Central memory CD8-positive, alpha-beta T cell (primary cell): ENCODE measurements at regions not wholly inside any gene's neighbourhood (a gene's known extent, or its start where the extent isn't known, plus 50 kb on each side); places are given as distances from the start of the nearest gene placed in this dataset.

Experiments used
- ATAC-seq: fragments of 150-1000 bp; cut with Tn5 transposase; replicated peaks from 2 replicates; pipeline ENCODE4 v1.10.0; 2022; ENCODE audit warnings: mild to moderate bottlenecking, moderate FRiP score, moderate number of reproducible peaks; ENCODE audit not compliant: poor library complexity, severe bottlenecking; ENCODE audit errors: extremely low read depth
- DNase-seq, 2 donors: peaks; one replicate each; pipeline ENCODE4 v3.0.0; 2021; ENCODE audit warnings: low spot score in 2 of 2
- H3K27ac Mint-ChIP-seq: one replicate; pipeline ENCODE4 v1.8.0; 2022; ENCODE audit warnings: low read depth, mild to moderate bottlenecking, moderate library complexity, mixed read lengths
- H3K27me3 Mint-ChIP-seq: one replicate; pipeline ENCODE4 v1.8.0; 2022; ENCODE audit warnings: mixed read lengths
- H3K36me3 Mint-ChIP-seq: one replicate; pipeline ENCODE4 v1.8.0; 2022; ENCODE audit warnings: mild to moderate bottlenecking, moderate library complexity, mixed read lengths; ENCODE audit not compliant: insufficient read depth
- H3K4me1 Mint-ChIP-seq: one replicate; pipeline ENCODE4 v1.8.0; 2022; ENCODE audit warnings: mixed read lengths
- H3K4me3 Mint-ChIP-seq: one replicate; pipeline ENCODE4 v1.8.0; 2022; ENCODE audit warnings: mild to moderate bottlenecking, moderate library complexity, mixed read lengths
- H3K9me3 Mint-ChIP-seq: one replicate; pipeline ENCODE4 v1.8.0; 2022; ENCODE audit warnings: mixed read lengths

GRCh38 chr2:106988361-106988760 is 102.4 kb upstream of the ST6GAL2 start:
- no peak overlapping the region for H3K27ac Mint-ChIP-seq
- H3K4me1 Mint-ChIP-seq, result no peaks in the 10 kb centered on the region
- DNase-seq (no peak), ATAC-seq (no peak)
- H3K36me3 Mint-ChIP-seq, result no peaks in the 10 kb centered on the region
- no peaks in the 10 kb centered on the region for H3K27me3 Mint-ChIP-seq
- H3K9me3 Mint-ChIP-seq, result peaks cover 11% of the 10 kb centered on the region
- H3K4me3 Mint-ChIP-seq, result no peak overlapping the region

GRCh38 chr2:106990297-106990696 is 104.3 kb upstream of the ST6GAL2 start:
- ATAC-seq, result no peak
- Mint-ChIP-seq H3K4me3 (no peak overlapping the region), H3K27ac (no peak overlapping the region), H3K9me3 (peaks cover 9% of the 10 kb centered on the region), H3K27me3 (no peaks in the 10 kb centered on the region), H3K4me1 (no peaks in the 10 kb centered on the region), H3K36me3 (no peaks in the 10 kb centered on the region)
- no peak for DNase-seq

DNA sequence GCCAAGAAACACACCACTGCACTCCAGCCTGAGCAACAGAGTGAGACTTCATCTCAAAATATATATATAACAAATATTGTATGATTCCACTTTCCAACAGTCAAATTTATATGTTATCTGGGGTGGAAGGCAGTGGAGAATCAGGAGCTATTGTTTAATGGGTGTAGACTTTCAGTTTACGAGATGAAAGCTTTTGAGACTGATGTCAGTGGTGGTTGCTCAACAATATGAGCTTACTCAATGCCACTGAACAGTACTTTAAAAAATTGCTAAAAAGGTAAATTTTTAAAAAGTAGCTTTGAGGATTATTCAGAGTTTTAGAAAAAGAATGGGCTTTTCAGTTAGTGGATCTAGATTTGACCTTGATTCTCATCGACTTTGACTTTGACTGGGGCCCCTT is 105.9 kb upstream of the ST6GAL2 start:
- no peak for DNase-seq
- no peak overlapping the region for H3K4me3 Mint-ChIP-seq
- no peaks in the 10 kb centered on the region for H3K27me3 Mint-ChIP-seq
- peaks cover 6% of the 10 kb centered on the region for H3K9me3 Mint-ChIP-seq
- no peaks in the 10 kb centered on the region for H3K36me3 Mint-ChIP-seq
- no peak for ATAC-seq
- H3K27ac Mint-ChIP-seq, result no peak overlapping the region
- H3K4me1 Mint-ChIP-seq, result no peaks in the 10 kb centered on the region

- no peaks in the 10 kb centered on the region for H3K27me3 Mint-ChIP-seq
- H3K36me3 Mint-ChIP-seq, result no peaks in the 10 kb centered on the region
- H3K27ac Mint-ChIP-seq, result no peak overlapping the region
- no peak overlapping the region for H3K4me3 Mint-ChIP-seq
- H3K9me3 Mint-ChIP-seq, result peaks cover 11% of the 10 kb centered on the region
- ATAC-seq (no peak), DNase-seq (no peak)
- no peaks in the 10 kb centered on the region for H3K4me1 Mint-ChIP-seq
Measured at GRCh38 chr2:106995556-106995955, 109.6 kb upstream of the ST6GAL2 start.

DNA sequence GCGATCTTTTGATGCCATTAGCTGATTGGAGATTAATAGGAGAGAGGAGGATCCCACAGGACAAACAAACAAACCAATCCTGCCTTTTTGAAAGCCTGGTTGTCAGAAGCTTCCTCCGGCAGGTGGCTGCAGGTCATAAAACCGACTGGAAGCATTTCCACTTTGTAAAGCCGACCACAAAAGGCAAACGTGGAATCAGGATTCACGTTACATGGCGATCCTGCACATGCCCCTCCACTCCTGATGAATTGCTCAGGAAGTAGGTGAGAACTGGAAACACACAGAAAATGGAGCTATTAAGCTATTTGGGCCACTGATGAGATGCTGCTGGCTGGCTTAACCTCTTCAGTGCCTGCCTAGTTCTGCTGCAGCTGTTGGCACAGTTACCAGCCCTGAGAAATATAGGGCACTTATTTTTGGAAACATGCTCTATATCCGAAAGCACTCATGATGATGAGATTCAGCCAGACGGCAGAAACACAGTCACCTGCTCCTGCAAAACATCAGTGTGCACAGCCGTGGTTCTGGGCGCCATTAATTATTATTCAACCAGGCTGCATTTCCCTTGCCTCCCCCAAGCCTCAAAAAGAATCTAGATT is 110.3 kb upstream of the ST6GAL2 start:
- ATAC-seq (no peak), DNase-seq (no peak)
- Mint-ChIP-seq H3K27ac (no peak overlapping the region), H3K4me1 (no peaks in the 10 kb centered on the region), H3K27me3 (no peaks in the 10 kb centered on the region), H3K4me3 (no peak overlapping the region), H3K9me3 (peaks cover 11% of the 10 kb centered on the region), H3K36me3 (no peaks in the 10 kb centered on the region)

DNA sequence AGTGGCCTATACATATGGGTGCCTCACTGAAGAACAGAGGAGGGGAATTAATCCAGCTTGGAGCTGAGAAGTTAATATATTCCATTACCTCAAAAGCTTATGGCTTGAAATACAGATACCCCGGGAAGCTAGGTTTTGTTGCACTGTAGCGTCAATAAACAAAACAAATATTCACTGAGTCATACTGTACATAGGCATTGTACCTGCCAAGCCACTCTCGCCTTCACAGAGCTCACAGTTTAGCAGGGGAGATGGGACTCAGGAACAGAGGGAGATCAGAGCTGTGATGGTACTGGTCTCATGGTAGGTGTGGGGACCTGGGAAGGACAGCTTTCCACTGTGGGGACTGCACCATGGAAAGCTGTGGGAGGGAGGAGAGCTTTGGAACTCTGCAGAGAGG is 111.2 kb upstream of the ST6GAL2 start:
- H3K36me3 Mint-ChIP-seq, result no peaks in the 10 kb centered on the region
- no peaks in the 10 kb centered on the region for H3K27me3 Mint-ChIP-seq
- H3K4me1 Mint-ChIP-seq, result no peaks in the 10 kb centered on the region
- DNase-seq, result no peak
- H3K9me3 Mint-ChIP-seq, result peaks cover 11% of the 10 kb centered on the region
- no peak for ATAC-seq
- no peak overlapping the region for H3K4me3 Mint-ChIP-seq
- H3K27ac Mint-ChIP-seq, result no peak overlapping the region

DNA sequence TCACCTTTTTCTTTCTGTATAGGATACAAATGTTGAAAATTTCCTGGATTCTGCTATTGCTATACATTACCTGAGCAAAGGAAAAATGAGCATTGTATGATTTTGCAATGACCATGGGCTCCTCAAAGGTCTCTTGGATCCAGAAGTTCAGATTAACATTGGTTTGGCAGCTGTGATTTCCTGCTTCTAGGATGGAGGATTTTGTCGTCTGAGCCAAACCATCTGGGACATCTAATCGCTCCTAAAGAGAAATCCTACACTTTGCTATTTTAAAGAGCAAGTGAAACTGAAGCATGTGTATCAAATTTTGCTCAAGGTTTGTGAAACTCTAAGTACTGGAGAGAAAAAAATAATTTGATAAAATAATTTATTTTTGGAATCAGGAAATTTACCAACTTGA is 115.1 kb upstream of the ST6GAL2 start:
- Mint-ChIP-seq H3K36me3 (no peaks in the 10 kb centered on the region), H3K27me3 (no peaks in the 10 kb centered on the region), H3K27ac (no peak overlapping the region), H3K4me1 (no peaks in the 10 kb centered on the region), H3K9me3 (peaks cover 12% of the 10 kb centered on the region), H3K4me3 (no peak overlapping the region)
- DNase-seq, result no peak
- no peak for ATAC-seq

DNA sequence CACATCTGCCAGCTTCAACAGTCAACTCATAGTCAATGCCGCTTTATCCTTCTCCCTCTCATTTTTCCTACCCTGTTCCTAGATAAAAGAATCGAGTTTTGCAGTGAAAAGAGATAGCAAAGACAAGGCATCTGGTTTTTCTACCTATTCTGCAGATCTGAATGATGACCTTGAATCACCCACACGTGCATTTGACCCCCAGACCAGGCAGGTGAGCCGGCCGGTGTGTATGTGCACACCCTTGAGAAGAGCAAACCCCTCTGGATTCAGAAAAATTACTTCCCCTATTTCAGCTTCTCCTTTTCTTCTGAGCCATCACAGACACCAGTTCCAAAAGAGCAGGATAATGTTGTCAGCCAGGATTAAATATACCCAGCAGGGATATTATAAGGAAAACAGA is 115.6 kb upstream of the ST6GAL2 start:
- Mint-ChIP-seq H3K27me3 (no peaks in the 10 kb centered on the region), H3K9me3 (peaks cover 17% of the 10 kb centered on the region), H3K4me1 (no peaks in the 10 kb centered on the region), H3K27ac (no peak overlapping the region), H3K4me3 (no peak overlapping the region), H3K36me3 (no peaks in the 10 kb centered on the region)
- ATAC-seq, result no peak
- DNase-seq, result no peak

- Mint-ChIP-seq H3K4me1 (no peaks in the 10 kb centered on the region), H3K36me3 (peaks cover 1% of the 10 kb centered on the region), H3K27me3 (no peaks in the 10 kb centered on the region), H3K4me3 (no peak overlapping the region), H3K27ac (no peak overlapping the region), H3K9me3 (peaks cover 22% of the 10 kb centered on the region)
- ATAC-seq (no peak), DNase-seq (no peak)
Measured at GRCh38 chr2:107001964-107002696, 116.2 kb upstream of the ST6GAL2 start.

DNA sequence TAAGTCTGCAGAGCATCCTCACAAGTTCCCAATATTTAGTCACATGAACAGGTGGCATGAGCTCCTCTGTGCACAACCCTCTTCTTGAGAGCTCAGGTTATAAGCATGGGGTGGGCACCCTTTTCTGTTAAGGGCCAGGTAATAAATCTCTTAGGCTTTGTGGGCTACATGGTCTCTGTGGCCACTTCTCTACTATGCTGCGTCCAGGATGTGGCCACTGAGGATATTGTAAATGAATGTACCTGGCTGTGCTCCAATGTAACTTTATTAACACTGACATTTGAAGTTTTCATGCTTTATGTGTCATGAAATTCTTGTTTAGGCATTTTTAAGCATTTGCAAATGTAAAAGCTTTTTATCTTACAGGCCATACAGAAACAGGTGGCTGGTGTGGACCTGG is 116.8 kb upstream of the ST6GAL2 start:
- ATAC-seq, result no peak
- Mint-ChIP-seq H3K4me1 (no peaks in the 10 kb centered on the region), H3K27me3 (no peaks in the 10 kb centered on the region), H3K4me3 (no peak overlapping the region), H3K36me3 (peaks cover 1% of the 10 kb centered on the region), H3K9me3 (peaks cover 17% of the 10 kb centered on the region), H3K27ac (no peak overlapping the region)
- no peak for DNase-seq

GRCh38 chr2:107005853-107006252 is 119.9 kb upstream of the ST6GAL2 start:
- no peak for ATAC-seq

GRCh38 chr2:107006836-107007235 is 120.9 kb upstream of the ST6GAL2 start:
- no peak overlapping the region for H3K27ac Mint-ChIP-seq
- H3K4me1 Mint-ChIP-seq, result no peaks in the 10 kb centered on the region
- H3K36me3 Mint-ChIP-seq, result peaks cover 1% of the 10 kb centered on the region
- DNase-seq (no peak), ATAC-seq (no peak)
- H3K4me3 Mint-ChIP-seq, result no peak overlapping the region
- no peaks in the 10 kb centered on the region for H3K27me3 Mint-ChIP-seq
- peaks cover 23% of the 10 kb centered on the region for H3K9me3 Mint-ChIP-seq

More at GRCh38 chr2:107005853-107006252, 119.9 kb upstream of the ST6GAL2 start:
- peaks cover 23% of the 10 kb centered on the region for H3K9me3 Mint-ChIP-seq
- H3K4me1 Mint-ChIP-seq, result no peaks in the 10 kb centered on the region
- DNase-seq, result no peak
- no peak overlapping the region for H3K4me3 Mint-ChIP-seq
- H3K27me3 Mint-ChIP-seq, result no peaks in the 10 kb centered on the region
- no peak overlapping the region for H3K27ac Mint-ChIP-seq
- peaks cover 1% of the 10 kb centered on the region for H3K36me3 Mint-ChIP-seq

DNA sequence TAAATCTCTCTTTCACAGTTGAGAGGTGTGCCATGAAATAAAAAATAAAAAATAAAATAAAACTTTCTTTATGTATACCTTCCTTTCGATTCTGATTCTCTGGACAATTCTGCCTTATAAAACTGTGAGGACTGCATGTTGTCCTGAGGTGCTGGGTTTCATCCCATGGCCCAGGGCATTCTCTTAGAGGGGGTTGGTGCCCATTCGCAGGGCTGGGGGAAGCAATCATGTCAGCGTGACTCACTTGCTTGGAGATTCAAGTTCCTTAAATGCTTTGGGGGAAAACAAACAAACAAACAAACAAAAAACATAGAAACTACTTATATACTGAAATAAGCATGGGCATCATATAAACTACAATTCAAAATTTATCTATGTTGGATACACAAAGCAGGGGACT is 122.0 kb upstream of the ST6GAL2 start:
- peaks cover 23% of the 10 kb centered on the region for H3K9me3 Mint-ChIP-seq
- ATAC-seq (no peak), DNase-seq (no peak)
- peaks cover 1% of the 10 kb centered on the region for H3K36me3 Mint-ChIP-seq
- H3K4me1 Mint-ChIP-seq, result no peaks in the 10 kb centered on the region
- no peak overlapping the region for H3K27ac Mint-ChIP-seq
- no peaks in the 10 kb centered on the region for H3K27me3 Mint-ChIP-seq
- H3K4me3 Mint-ChIP-seq, result no peak overlapping the region
